Islet precursor cell (in vitro differentiated cells): ENCODE measurements at regions not wholly inside any gene's neighbourhood (a gene's known extent, or its start where the extent isn't known, plus 50 kb on each side); places are given as distances from the start of the nearest gene placed in this dataset.
"Not testable (repeated sequence)": the region's sequence is repeated elsewhere in the genome, so short reads cannot be mapped to it uniquely, and the experiment has no call there.

ENCODE experiments used
- DNase-seq: peaks from one replicate; pipeline ENCODE4 v3.0.0-alpha.2; 2018

DNA sequence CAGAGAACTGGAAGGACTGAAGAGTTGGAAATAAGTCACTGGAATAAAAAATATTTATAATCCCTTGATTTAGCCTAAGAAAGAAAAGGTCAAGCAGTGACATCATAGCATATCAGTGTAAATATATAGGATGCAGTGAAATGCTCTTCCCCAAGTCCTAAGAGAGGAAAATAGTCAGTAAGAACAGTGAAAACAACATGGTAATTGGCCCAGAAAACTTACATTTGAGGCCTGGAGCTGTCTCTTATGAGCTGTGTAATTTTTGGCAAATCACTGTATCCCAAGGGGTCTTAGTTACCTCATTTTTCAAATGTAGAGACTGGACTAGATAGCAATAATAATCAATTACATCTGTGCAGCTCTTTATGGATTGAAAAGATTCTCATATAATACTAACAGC, 255.7 kb upstream of the AR start:
- DNase-seq, result no peak

DNA sequence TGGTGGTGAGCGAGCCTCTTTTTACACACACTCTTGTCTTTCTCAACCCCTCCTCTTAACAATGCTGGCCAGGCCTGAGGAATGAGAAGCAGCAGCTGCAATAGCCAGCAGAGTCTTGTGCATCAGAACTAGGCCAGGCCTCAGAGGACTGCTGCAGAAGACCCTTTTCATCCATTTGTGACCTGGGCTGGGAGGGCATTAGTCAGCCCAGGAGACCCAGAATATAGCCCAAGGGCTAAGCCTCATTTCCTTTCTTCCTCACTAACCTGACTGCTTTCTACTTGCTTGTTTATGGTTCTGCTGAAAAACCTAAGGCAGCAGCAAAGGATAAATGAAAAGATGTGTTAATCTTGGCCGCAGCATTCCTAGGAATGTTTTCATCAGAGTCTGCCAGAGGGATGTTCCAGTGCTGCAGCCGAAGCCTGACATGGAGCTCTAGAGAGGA, 254.7 kb upstream of the AR start:
- DNase-seq, result peak; percentile 89

DNA sequence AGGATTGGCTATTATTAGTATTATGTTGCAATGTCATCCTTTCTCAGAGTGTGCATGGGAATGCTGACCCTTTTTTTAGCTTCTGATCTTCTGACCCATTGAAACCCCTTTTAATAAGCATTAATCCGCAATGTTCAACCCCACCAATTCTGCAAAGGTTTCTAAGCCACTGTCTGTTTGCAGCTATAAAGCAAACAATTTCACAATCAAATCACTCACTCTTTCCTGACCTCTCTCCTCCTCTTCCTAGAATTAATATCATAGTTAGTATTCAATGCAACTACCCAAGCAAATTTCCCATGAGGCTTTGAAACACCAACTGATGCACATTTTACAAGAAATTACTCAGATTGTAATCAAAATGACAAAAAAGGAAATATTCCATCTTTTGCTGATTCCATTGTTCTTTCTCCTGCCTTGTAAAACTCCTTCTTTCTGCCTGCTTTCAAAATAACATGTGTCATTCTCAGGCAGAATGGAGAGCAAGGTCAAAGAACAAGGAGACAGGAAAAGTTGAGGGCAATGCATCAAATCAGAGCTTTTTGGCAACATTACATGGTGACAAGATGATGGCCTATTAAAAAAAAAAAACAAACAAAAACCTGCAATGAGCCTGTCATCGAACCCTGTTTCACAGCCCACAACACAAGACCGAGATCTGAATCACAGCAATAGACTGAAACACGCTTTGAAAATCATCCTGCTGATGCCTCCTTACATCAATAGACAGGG, 253.2 kb upstream of the AR start:
- DNase-seq, result no peak

DNA sequence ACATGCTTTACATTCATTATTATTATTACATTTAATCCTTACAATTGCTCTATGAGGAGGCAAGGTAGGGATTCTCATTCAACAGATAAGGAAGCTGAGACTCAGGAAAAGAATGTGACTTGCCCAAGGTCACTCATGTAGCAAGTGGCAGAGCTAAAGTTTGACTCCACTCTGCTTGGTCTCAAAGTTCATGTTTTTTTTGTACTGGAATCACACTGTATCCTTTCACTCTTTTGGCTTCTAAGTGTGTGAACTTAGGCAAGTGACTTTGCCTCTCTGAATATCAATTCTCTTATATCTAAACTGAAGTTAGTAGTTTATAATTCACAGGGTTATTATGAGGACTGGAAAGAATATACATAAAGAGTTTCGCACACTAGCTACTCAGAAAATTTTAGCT, 247.9 kb upstream of the AR start:
- DNase-seq, result no peak

DNA sequence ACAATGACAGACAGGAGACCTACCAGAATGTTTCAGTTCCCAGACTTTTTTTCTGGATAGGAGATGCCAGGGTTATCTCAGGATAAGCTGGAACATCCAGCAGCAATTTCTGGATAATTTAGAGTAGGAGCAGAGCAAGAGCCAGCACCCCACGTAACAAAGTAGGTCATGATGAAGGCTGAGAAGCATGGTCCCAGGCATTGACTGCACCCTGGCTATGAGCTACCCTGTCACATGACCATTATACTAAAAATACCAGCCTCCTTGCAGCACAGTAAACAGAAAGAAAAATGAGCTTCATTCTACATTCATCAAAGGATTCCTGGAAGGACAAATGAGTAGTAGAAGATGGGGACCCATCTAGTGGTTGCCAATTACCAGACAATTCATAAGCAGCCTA, 247.4 kb upstream of the AR start:
- no peak for DNase-seq

DNA sequence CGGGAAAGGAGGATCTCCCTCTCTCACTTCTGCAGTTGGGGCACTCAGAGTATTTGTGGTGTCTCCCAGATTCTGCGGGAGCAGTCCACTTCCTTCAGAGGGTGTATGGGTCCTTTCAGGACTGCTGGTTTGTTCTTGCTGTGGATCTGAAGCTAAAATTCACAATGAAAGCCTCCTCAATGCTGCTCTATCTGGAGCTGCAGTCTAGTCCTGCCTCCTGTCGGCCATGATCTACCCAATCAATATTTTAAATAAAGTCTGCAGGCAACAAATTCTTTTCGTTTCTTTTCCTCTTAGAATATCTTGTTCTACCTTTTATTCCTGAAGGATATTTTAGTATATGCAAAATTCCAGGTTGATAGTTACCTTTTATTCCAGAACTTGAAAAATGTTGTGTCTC, 226.1 kb upstream of the AR start:
- DNase-seq, result no peak

DNA sequence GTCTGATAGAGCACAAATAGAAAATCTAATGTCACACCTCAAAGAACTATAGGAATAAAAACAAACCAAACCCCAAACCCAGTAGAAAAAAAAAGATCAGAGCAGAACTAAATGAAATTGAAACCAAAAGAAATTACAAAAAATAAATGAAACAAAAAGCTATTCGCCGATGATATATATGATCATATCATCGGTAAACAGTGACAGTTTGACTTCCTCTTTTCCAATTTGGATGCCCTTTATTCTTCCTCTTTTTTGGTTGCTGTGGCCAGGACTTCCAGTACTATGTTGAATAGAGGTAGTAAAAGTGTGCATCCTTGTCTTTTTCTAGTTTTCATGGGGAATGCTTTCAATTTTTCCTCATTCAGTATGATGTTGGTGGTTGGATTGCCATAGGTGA, 215.3 kb upstream of the AR start:
- DNase-seq, result no peak

- DNase-seq, result no peak
Measured at GRCh38 chrX:67334323-67334722, 209.5 kb upstream of the AR start.

- no peak for DNase-seq
Measured at GRCh38 chrX:67338262-67338661, 205.6 kb upstream of the AR start.

DNA sequence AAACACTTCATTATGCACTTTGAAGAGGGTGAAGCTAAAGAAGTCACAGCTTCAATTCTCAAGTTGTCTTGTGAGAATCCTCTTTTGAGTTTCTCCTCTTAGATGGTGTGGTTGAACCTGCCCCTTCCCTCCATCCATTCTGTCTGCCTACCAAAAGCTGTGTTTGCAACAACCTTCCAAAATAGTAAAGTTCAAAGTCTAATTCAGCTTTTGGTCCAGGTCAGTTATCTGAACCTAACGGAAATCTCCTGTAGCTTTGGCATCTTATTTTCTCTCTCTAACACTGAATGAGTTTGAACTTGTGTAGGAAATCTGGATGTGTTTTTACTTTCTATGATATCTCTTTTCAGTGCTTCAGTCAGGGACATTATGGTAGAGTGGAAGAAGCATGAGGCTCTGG, 201.7 kb upstream of the AR start:
- no peak for DNase-seq

DNA sequence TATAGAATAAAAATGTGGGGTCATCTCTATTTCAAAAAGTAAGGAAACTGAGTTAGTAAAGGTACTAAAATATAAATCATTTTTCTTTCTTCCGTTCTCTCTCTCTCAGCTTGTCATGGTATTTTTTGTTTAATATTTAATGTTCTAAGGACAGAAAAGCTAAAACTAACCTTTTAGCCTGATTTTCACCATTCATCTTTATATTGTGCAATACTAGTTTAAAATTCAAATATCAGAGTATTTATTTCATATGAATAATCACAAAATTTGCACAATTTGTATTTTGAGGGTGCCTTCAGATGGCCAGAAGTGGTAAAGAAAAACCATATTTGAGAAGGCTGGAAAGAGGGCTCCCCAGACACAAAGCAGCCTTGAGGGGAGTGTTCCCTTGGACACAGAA, 197.6 kb upstream of the AR start:
- no peak for DNase-seq

GRCh38 chrX:67346667-67347066, 197.2 kb upstream of the AR start:
- DNase-seq, result peak; percentile 37

DNA sequence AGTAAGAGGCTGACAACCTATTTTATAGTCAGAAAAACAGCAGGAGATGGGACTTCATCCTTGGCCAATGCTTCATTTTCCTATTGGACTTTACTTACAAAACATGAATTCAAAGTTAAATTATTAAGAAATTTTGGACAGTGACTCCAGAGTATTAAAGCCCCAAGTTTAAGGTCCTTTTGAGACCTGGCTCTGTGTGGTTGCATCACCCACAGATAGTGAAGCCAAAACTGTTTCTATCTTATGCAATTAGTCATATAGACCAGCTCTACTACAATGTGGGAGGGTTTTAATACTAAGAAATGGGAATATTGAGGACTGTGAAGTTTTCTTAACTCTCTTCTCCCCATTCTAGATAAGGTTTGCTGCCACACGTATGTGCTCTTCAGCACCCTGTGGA, 196.7 kb upstream of the AR start:
- DNase-seq, result no peak

DNA sequence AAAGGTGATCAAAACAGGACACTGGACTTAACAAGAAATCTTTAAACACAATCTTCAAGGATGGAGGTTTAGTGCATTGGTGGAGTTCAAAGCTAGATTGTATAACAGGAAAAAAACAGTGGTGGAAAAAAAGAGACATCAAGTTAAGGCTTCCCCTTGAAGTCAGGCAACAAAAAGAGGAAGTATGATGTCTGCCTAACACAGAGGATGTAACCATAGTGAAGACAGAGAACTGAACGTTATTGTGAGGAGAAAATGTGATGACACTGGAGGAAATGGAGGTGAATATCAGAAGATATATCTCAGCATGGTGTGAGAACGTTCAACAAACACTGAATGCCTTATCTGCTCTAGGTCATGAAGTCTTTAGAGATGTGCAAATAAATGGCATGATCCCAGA, 192.4 kb upstream of the AR start:
- DNase-seq, result no peak

- no peak for DNase-seq
Measured at GRCh38 chrX:67353651-67354370, 190.0 kb upstream of the AR start.

- DNase-seq, result not testable (repeated sequence)
Measured at GRCh38 chrX:67361267-67361666, 182.6 kb upstream of the AR start.

- peak; percentile 70 for DNase-seq
Measured at GRCh38 chrX:67384403-67384802, 159.4 kb upstream of the AR start.

DNA sequence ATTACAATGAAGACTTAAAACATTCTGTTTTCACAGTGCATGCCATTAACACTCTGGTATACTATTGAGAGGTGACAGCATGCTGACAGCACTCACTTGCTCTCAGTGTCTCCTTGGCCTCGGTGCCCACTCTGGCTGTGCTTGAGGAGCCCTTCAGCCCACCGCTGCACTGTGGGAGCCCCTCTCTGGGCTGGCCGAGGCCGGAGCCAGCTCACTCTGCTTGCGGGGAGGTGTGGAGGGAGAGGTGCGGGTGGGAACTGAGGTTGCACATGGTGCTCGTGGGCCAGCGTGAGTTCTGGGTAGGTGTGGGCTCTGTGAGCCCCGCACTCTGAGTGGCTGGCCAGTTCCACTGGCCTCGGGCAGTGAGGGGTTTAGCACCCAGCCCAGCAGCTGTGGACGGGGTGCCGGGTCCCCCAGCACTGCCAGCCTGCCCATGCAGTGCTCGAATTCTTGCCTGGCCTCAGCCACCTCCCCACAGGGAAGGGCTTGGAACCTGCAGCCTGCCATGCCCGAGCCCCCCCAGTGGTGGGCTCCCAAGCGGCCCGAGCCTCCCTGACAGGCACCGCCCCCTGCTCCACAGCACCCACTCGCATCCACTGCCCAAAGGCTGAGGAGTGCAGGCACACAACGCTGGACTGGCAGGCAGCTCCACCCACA, 135.3 kb upstream of the AR start:
- no peak for DNase-seq

- no peak for DNase-seq
Measured at GRCh38 chrX:67415937-67416336, 127.9 kb upstream of the AR start.

DNA sequence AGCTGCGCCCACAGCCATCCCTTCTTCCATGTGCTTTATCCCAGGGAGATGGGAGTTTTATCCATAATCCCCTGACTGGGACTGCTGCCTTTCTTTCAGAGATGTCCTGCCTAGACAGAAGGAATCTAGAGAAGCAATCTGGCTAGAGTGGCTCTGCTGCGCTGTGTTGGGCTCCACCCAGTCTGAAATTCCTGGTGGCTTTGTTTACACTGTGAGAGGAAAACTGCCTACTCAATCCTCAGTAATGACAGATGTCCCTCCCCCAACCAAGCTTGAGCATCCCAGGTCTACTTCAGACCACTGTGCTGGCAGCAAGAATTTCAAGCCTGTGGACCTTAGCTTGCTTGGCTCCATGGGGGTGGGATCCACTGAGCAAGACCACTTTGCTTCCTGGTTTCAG, 116.9 kb upstream of the AR start:
- DNase-seq, result peak; percentile 66

GRCh38 chrX:67435536-67435935, 108.3 kb upstream of the AR start:
- DNase-seq, result no peak

- no peak for DNase-seq
Measured at GRCh38 chrX:67436867-67437266, 107.0 kb upstream of the AR start.

GRCh38 chrX:67437821-67438220, 106.0 kb upstream of the AR start:
- DNase-seq, result no peak

DNA sequence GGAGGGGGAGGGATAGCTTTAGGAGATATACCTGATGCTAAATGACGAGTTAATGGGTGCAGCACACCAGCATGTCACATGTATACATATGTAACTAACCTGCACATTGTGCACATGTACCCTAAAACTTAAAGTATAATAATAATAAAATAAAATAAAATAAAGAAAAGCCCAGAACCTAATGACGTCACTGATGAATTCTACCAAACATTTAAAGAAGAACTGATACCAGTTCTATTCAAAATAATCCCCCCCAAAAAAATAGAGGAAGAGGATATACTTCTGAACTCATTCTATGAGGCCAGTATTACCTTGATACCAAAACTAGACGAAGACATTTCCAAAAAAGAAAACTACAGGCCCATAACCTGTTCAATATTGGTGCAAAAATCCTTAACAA, 68.6 kb upstream of the AR start:
- not testable (repeated sequence) for DNase-seq
